ENCODE measurements at regions not wholly inside any gene's neighbourhood (a gene's known extent, or its start where the extent isn't known, plus 50 kb on each side); places are given as distances from the start of the nearest gene placed in this dataset.
"Not testable (repeated sequence)": the region's sequence is repeated elsewhere in the genome, so short reads cannot be mapped to it uniquely, and the experiment has no call there.

- no peaks in the 10 kb centered on the region for H3K9me3 ChIP-seq (ENCODE audit: control insufficient read depth, low read length)
- no peak overlapping the region for H3K27ac ChIP-seq (ENCODE audit: low read depth, low read length, severe bottlenecking)
- peaks cover 9% of the 10 kb centered on the region for H3K4me1 ChIP-seq (ENCODE audit: control insufficient read depth, insufficient read depth, low read length, poor library complexity, severe bottlenecking)
- H3K36me3 ChIP-seq (ENCODE audit: control insufficient read depth, insufficient read depth, low read length) = no peaks in the 10 kb centered on the region
- H3K4me3 ChIP-seq (ENCODE audit: extremely low read depth, insufficient read depth, low read length, poor library complexity, severe bottlenecking) = no peak overlapping the region
Observed at GRCh38 chr15:79602731-79603130, 170.6 kb downstream of the MINAR1 start.

- H3K9me3 ChIP-seq (ENCODE audit: control insufficient read depth, low read length) = no peaks in the 10 kb centered on the region
- H3K4me1 ChIP-seq (ENCODE audit: control insufficient read depth, insufficient read depth, low read length, poor library complexity, severe bottlenecking) = peaks cover 9% of the 10 kb centered on the region
- no peak overlapping the region for H3K27ac ChIP-seq (ENCODE audit: low read depth, low read length, severe bottlenecking)
- H3K36me3 ChIP-seq (ENCODE audit: control insufficient read depth, insufficient read depth, low read length) = no peaks in the 10 kb centered on the region
- H3K4me3 ChIP-seq (ENCODE audit: extremely low read depth, insufficient read depth, low read length, poor library complexity, severe bottlenecking) = no peak overlapping the region
- WGBS, 2 experiments (ENCODE audit: insufficient coverage in 2 of 2) = 92 to 95% methylated on average over 3 to 4 of the region's 5 CpGs
Observed at GRCh38 chr15:79606831-79607355, 174.8 kb downstream of the MINAR1 start.

DNA sequence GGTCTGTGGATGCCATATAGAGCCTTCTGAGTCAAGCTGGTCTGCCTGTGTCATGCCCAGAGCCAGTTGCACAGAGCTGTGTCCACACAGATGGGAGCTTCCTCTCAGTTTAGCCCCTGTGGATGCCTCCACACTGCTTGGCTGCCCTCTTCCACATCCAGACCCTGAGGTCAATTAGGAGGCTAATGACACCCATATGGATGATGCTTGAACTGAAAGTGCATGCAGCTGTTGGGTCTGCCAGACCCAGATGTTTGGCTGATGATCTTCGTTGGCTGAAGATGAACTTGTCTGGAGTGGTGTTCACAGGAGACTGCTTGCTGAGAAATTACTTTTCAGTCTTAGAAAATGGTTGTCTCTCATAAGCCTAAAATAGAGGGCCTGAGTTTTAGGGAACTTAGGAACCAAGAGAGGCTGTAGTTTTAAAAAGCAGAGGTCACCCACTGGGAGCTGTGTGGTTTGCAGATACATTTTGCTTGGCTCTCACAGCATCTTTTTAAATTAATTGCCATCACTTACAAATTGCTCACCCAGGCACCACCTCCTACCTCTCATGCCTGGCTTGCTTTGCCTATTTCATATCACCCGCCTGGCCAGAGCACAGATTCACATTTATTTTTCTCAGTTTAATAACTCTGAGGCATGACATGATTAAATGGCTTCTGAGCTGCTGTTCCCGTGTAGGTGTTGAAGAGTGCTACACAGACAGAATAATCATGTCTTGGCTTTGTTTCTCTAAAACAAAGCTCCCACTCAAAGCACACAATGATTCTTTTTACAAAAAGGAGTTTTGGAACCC is 176.1 kb downstream of the MINAR1 start:
- H3K4me1 ChIP-seq (ENCODE audit: control insufficient read depth, insufficient read depth, low read length, poor library complexity, severe bottlenecking) = no peaks in the 10 kb centered on the region
- no peaks in the 10 kb centered on the region for H3K36me3 ChIP-seq (ENCODE audit: control insufficient read depth, insufficient read depth, low read length)
- 89 to 93% methylated on average over 2 to 3 of the region's 3 CpGs for WGBS, 2 experiments (ENCODE audit: insufficient coverage in 2 of 2)

DNA sequence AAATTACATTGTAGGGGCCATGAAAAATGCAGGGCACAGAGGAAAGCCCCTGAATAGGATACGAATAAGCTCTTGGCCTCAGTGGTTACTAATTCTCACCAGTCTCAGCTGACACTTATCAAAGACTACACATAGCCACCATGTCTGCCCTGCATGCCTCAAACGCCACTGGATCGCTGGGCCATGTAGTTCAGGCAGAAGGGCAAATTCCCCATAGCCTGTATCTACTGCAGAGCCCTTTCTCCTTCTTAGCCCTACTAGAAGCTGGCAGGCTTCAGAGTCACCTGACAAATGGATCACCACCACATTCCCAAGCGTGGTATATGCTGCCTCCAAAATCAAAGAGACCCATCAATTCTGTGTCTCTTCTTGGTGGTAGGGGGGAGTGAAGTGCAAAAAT is 177.4 kb downstream of the MINAR1 start:
- H3K9me3 ChIP-seq (ENCODE audit: control insufficient read depth, low read length) = no peaks in the 10 kb centered on the region
- H3K4me1 ChIP-seq (ENCODE audit: control insufficient read depth, insufficient read depth, low read length, poor library complexity, severe bottlenecking) = no peaks in the 10 kb centered on the region
- H3K4me3 ChIP-seq (ENCODE audit: extremely low read depth, insufficient read depth, low read length, poor library complexity, severe bottlenecking) = no peak overlapping the region
- 94 to 100% methylated on average over 2 to 3 of the region's 4 CpGs for whole genome bisulfite sequencing, 2 experiments (ENCODE audit: insufficient coverage in 2 of 2)
- no peaks in the 10 kb centered on the region for H3K36me3 ChIP-seq (ENCODE audit: control insufficient read depth, insufficient read depth, low read length)
- no peak overlapping the region for H3K27ac ChIP-seq (ENCODE audit: low read depth, low read length, severe bottlenecking)

More for the DNA sequence above, 176.1 kb downstream of the MINAR1 start:
- Histone ChIP-seq H3K4me3 (ENCODE audit: extremely low read depth, insufficient read depth, low read length, poor library complexity, severe bottlenecking) (no peak overlapping the region), H3K9me3 (ENCODE audit: control insufficient read depth, low read length) (no peaks in the 10 kb centered on the region), H3K27ac (ENCODE audit: low read depth, low read length, severe bottlenecking) (no peak overlapping the region)

GRCh38 chr15:79610021-79610420 is 177.9 kb downstream of the MINAR1 start:
- no peak overlapping the region for H3K27ac ChIP-seq (ENCODE audit: low read depth, low read length, severe bottlenecking)
- WGBS, 2 experiments (ENCODE audit: insufficient coverage in 2 of 2) = 88 to 92% methylated on average over 1 to 2 of the region's 3 CpGs
- H3K9me3 ChIP-seq (ENCODE audit: control insufficient read depth, low read length) = no peaks in the 10 kb centered on the region
- H3K4me1 ChIP-seq (ENCODE audit: control insufficient read depth, insufficient read depth, low read length, poor library complexity, severe bottlenecking) = no peaks in the 10 kb centered on the region
- no peak overlapping the region for H3K4me3 ChIP-seq (ENCODE audit: extremely low read depth, insufficient read depth, low read length, poor library complexity, severe bottlenecking)
- no peaks in the 10 kb centered on the region for H3K36me3 ChIP-seq (ENCODE audit: control insufficient read depth, insufficient read depth, low read length)

DNA sequence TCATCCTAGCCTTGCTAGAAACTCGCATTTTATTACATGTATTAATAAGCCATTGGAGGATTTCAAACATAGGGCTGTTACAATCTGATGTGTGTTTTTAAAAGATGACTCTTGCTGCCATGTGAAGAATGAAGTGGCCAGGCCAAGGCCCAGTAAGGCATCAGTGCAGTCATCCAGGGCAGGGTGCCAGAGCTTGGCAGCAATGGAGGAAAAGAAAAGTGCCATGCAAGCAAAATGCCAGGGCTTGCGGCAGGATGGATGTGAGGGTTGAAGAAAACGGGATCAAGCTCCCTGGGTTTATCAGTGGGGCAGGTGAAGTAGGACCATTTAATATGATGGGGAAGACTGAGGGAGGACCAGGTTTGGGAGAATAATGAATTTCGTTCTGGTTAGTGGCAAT is 183.6 kb downstream of the MINAR1 start:
- WGBS, 2 experiments (ENCODE audit: insufficient coverage in 2 of 2) = 90 to 98% methylated on average over 3 to 4 of the region's 4 CpGs

DNA sequence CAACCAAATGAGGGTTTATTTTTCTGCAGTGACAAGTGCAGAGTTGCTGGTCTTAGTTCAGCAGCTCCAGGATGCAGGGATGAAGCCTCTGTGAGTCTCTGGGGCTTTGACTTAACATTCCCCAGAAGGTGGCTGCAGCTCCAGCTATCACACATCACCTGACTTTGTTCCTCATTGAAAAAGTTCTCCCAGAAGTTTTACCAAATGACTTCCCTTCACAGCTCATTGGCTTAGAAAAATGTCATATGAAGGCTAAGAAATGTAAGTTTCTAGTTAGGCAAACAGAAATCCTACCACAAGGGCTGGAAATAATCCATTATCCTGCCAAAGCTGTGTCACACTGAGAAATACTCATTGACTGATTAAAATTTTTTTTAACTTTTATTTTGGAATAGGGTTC is 184.9 kb downstream of the MINAR1 start:
- no peaks in the 10 kb centered on the region for H3K36me3 ChIP-seq (ENCODE audit: control insufficient read depth, insufficient read depth, low read length)
- no peaks in the 10 kb centered on the region for H3K4me1 ChIP-seq (ENCODE audit: control insufficient read depth, insufficient read depth, low read length, poor library complexity, severe bottlenecking)
- H3K4me3 ChIP-seq (ENCODE audit: extremely low read depth, insufficient read depth, low read length, poor library complexity, severe bottlenecking) = no peak overlapping the region
- H3K27ac ChIP-seq (ENCODE audit: low read depth, low read length, severe bottlenecking) = no peak overlapping the region
- no peaks in the 10 kb centered on the region for H3K9me3 ChIP-seq (ENCODE audit: control insufficient read depth, low read length)

More for the DNA sequence above, 183.6 kb downstream of the MINAR1 start:
- Histone ChIP-seq H3K27ac (ENCODE audit: low read depth, low read length, severe bottlenecking) (no peak overlapping the region), H3K4me3 (ENCODE audit: extremely low read depth, insufficient read depth, low read length, poor library complexity, severe bottlenecking) (no peak overlapping the region), H3K4me1 (ENCODE audit: control insufficient read depth, insufficient read depth, low read length, poor library complexity, severe bottlenecking) (no peaks in the 10 kb centered on the region), H3K36me3 (ENCODE audit: control insufficient read depth, insufficient read depth, low read length) (no peaks in the 10 kb centered on the region), H3K9me3 (ENCODE audit: control insufficient read depth, low read length) (no peaks in the 10 kb centered on the region)

GRCh38 chr15:79620112-79620857 is 188.1 kb downstream of the MINAR1 start:
- Histone ChIP-seq H3K9me3 (ENCODE audit: control insufficient read depth, low read length) (no peaks in the 10 kb centered on the region), H3K4me3 (ENCODE audit: extremely low read depth, insufficient read depth, low read length, poor library complexity, severe bottlenecking) (no peak overlapping the region), H3K4me1 (ENCODE audit: control insufficient read depth, insufficient read depth, low read length, poor library complexity, severe bottlenecking) (no peaks in the 10 kb centered on the region), H3K36me3 (ENCODE audit: control insufficient read depth, insufficient read depth, low read length) (no peaks in the 10 kb centered on the region), H3K27ac (ENCODE audit: low read depth, low read length, severe bottlenecking) (no peak overlapping the region)
- WGBS, 2 experiments (ENCODE audit: insufficient coverage in 2 of 2) = 100% methylated on average over 1 of the region's 4 CpGs; no CpG with 5 or more reads in 1 of the 2 experiments

DNA sequence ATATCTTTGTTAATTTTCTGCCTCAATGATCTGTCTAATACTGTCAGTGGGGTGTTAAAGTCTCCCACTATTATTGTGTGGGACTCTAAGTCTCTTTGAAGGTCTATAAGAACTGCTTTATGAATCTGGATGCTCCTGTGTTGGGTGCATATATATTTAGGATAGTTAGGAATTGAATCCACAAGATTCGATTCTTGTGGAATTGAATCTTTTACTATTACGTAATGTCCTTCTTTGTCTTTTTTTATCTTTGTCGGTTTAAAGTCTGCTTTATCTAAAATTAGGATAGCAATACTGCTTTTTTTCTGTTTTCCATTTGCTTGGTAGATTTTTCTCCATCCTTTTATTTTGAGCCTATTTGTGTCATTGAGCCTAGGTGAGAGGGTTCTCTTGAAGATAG is 189.7 kb downstream of the MINAR1 start:
- not testable (repeated sequence) for H3K4me1 ChIP-seq (ENCODE audit: control insufficient read depth, insufficient read depth, low read length, poor library complexity, severe bottlenecking); H3K4me3 ChIP-seq (ENCODE audit: extremely low read depth, insufficient read depth, low read length, poor library complexity, severe bottlenecking); H3K36me3 ChIP-seq (ENCODE audit: control insufficient read depth, insufficient read depth, low read length); H3K27ac ChIP-seq (ENCODE audit: low read depth, low read length, severe bottlenecking); H3K9me3 ChIP-seq (ENCODE audit: control insufficient read depth, low read length)
- 86% methylated on average over 2 of the region's 3 CpGs; no CpG with 5 or more reads in 1 of the 2 experiments for WGBS, 2 experiments (ENCODE audit: insufficient coverage in 2 of 2)

- H3K4me3 ChIP-seq (ENCODE audit: extremely low read depth, insufficient read depth, low read length, poor library complexity, severe bottlenecking) = no peak overlapping the region
- H3K9me3 ChIP-seq (ENCODE audit: control insufficient read depth, low read length) = no peaks in the 10 kb centered on the region
- 83 to 100% methylated on average over 1 of the region's 1 CpG for WGBS, 2 experiments (ENCODE audit: insufficient coverage in 2 of 2)
Observed at GRCh38 chr15:79623488-79623887, 191.4 kb downstream of the MINAR1 start.

DNA sequence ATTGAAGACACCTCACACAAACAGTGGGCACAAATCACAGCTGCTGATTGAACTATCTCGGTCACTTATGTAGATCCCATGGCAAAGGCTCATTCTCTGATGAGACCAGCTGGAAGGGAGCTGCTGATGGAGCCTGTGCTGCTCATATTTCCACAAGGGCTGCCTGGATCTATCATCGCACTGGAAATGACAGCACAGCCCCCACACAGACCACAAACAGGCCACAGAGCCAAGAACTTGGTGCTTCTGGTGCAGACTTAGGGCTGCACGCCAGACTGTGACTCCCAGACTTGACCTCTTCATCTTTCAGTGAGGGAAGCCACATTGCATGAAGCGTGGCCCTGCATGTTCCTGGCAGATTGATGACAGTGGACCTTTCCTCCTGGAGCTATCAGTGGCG is 197.6 kb downstream of the MINAR1 start:
- WGBS, 2 experiments (ENCODE audit: insufficient coverage in 2 of 2) = 87 to 90% methylated on average over 5 of the region's 5 CpGs
- Histone ChIP-seq H3K9me3 (ENCODE audit: control insufficient read depth, low read length) (no peaks in the 10 kb centered on the region), H3K4me3 (ENCODE audit: extremely low read depth, insufficient read depth, low read length, poor library complexity, severe bottlenecking) (no peak overlapping the region), H3K36me3 (ENCODE audit: control insufficient read depth, insufficient read depth, low read length) (no peaks in the 10 kb centered on the region), H3K4me1 (ENCODE audit: control insufficient read depth, insufficient read depth, low read length, poor library complexity, severe bottlenecking) (no peaks in the 10 kb centered on the region), H3K27ac (ENCODE audit: low read depth, low read length, severe bottlenecking) (no peak overlapping the region)

More at GRCh38 chr15:79623488-79623887, 191.4 kb downstream of the MINAR1 start:
- Histone ChIP-seq H3K27ac (ENCODE audit: low read depth, low read length, severe bottlenecking) (no peak overlapping the region), H3K36me3 (ENCODE audit: control insufficient read depth, insufficient read depth, low read length) (no peaks in the 10 kb centered on the region), H3K4me1 (ENCODE audit: control insufficient read depth, insufficient read depth, low read length, poor library complexity, severe bottlenecking) (no peaks in the 10 kb centered on the region)

Data from mesodermal cell (in vitro differentiated cells).